NOMO-1 treated with dmso at 0.1 percent for 144 hours (cell line): ENCODE measurements at regions not wholly inside any gene's neighbourhood (a gene's known extent, or its start where the extent isn't known, plus 50 kb on each side); places are given as distances from the start of the nearest gene placed in this dataset.
"Not testable (repeated sequence)": the region's sequence is repeated elsewhere in the genome, so short reads cannot be mapped to it uniquely, and the experiment has no call there.

ENCODE experiments used
- DNase-seq: peaks from one replicate; lab custom pipeline; 2025; ENCODE audit not compliant: unreplicated experiment; lab: John Stamatoyannopoulos, UW

DNA sequence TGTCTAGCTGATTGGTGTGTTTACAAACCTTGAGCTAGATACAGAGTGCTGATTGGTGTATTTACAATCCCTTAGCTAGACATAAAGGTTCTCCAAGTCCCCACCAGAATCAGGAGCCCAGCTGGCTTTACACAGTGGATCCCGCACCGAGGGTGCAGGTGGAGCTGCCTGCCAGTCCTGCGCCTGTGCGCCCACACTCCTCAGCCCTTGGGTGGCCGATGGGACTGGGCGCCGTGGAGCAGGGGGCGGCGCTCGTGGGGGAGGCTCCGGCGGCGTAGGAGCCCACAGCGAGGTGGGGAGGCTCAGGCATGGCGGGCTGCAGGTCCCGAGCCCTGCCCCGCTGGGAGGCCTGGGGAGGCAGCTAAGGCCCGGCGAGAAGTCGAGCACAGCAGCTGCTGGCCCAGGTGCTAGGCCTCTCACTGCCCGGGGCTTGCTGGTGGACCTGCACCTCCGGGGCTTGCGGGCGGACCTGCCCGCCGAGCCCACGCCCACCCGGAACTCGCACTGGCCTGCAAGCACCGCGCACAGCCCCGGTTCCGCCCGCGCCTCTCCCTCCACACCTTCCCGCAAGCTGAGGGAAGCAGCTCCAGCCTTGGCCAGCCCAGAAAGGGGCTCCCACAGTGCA lies 51.0 kb upstream of the CDYL start:
- not testable (repeated sequence) for DNase-seq

DNA sequence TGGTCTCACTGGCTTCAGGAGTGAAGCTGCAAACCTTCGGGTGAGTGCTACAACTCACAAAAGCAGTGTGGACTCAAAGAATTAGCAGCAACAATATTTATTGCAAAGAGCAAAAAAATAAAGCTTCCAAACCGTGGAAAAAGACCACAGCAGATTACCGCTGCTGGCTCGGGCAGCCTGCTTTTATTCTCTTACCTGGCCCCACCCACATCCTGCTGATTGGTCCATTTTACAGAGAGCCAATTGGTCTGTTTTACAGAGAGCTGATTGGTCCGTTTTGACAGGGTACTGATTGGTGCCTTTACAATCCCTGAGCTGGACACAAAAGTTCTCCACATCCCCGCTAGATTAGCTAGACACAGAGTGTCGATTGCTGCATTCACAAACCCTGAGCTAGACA lies 51.5 kb upstream of the CDYL start:
- DNase-seq, result not testable (repeated sequence)

DNA sequence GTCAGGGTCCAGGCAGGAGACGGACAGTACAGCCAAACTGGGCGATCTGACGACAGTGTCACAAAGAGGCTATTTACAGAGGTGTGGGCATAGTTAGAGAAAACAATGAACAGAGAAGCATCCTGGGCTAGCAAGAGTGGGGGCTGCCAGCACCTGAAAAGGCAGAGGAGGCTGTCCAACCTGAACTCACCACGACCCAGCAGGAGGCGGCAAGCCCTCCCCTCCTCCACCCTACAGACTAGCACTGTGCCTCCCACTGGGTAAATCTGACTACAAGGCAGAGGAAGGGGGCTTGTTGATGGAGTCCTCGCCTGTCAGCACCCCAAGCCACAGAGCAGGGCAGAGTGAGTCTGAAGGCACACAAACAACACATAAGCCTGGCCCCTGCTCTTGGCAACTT lies 52.8 kb upstream of the CDYL start:
- DNase-seq, result no peak

DNA sequence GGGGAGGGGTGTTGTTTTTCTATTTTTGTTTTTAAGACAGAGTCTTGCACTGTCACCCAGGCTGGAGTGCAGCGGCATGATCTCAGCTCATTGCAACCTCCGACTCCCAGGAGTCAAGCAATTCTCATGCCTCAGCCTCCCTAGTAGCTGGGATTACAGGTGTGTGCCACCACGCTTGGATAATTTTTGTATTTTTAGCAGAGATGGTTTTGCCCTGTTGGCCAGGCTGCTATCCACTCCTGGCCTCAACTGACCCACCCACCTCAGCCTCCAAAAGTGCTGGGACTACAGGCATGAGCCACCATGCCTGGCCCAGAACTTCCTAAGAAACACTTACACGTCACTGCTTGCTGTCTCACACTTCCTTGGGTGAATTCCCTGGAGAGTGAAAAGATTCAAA lies 54.8 kb upstream of the CDYL start:
- DNase-seq, result not testable (repeated sequence)

DNA sequence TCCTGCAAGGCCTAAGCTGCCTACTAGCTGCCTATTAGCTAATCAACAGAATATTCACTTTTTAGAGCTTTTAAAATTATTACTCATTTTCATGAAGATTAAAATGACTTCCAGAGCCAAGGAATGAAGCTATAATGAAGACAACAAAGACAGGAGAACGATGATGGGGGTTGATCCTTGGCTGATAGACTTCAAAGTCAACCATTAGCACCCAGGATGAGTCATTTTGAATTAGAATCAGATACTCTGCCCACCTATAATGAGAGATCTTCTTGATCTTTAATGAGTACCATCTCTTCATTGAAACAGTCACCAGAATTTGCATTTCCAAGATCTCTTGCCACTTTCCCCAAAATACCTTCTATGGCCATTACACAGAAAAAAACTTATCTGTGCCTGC lies 56.7 kb upstream of the CDYL start:
- no peak for DNase-seq

DNA sequence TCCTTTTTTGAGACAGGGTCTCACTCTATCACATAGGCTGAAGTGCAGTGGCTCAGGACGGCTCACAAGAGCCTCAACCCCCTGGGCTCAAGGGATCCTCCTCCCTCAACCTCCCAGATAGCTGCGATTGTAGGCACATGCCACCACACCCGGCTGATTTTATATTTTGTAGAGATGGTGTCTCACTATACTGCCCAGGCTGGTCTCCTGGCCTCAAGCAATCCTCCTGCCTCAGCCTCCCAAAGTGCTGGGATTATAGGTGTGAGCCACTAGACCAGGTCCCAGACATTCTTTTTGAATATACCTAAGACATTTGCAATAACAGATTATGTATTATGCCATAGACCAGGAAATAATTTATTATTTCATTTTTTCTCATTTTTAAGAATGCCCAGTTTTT lies 58.3 kb upstream of the CDYL start:
- DNase-seq, result no peak

DNA sequence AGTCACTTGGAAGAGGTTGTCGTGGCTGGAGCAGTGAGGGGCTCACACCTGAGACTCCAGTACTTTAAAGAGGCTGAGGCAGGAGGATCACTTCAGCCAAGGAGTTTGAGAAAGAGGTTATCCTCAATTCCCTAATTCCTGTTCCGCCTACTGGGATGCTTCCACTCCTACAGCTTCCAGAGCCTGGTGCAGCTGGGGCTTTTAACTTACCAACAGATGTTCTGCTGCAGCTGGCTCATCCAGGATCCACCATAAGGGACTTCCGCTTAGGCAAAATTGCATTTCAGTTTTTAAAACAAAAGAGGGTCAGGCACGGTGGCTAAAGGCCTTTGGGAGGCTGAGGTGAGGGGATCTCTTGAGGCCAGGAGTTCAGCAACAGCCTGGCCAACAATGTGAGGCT lies 59.1 kb upstream of the CDYL start:
- DNase-seq, result no peak

DNA sequence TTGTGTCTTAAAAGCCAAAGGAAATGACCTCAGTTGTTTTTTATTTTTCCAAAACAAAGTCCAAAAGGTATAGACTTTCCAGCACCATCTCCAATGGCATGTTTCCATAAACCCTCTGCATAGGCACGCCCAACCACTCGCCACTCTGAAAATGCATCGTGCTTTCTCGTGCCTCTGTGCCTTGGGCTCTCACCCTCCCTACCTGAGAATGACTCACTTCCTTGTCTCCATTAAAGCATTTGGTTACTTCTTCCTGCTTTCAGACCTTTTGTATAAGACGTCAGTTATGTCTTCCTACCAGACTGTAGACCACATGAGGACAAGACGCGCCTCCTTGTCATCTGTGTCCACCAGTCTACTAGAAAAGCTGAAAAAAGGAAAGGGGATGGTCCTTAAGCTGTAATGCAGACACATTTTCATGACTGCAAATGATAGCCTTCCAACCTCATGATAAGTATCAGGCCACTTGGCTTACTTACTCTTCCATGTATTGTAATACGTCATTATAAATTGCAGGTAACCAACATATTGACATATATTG lies 61.2 kb upstream of the CDYL start:
- DNase-seq, result no peak

DNA sequence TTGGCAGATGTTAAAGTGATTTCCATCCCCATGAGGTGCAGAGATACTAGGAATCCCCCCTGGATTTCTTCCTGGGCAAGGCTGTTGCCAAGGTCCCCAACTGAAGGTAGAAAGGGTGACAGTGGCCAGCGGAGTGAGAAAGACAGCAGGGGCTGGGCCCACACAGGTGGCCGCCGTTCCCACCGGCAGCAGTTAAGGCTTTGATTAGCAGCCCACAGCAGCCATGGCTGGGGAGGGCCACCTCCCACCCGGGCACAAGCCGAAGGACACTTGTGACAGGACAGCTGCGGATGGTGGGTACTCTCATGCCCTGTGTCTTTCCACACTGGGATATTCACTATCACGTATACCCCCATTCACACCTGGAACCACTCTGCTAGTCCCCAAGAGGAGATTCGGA lies 63.9 kb upstream of the CDYL start:
- no peak for DNase-seq

DNA sequence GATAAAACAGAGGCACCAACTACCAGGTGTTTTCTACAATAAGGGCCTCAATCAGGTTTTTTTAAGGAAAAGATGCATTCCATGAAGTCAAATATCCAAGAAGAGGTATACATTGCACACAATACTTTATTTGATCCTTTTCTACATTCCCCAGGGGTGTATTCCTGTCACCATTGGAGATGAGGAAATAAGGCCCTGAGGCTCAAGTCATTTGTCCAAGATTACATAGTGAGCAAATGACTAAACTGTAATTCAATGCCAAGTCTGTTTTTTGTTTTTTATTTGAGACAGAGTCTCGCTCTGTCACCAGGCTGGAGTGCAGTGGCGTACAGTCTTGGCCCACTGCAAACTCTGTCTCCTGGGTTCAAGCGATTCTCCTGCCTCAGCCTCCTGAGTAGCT lies 69.2 kb upstream of the CDYL start:
- no peak for DNase-seq

DNA sequence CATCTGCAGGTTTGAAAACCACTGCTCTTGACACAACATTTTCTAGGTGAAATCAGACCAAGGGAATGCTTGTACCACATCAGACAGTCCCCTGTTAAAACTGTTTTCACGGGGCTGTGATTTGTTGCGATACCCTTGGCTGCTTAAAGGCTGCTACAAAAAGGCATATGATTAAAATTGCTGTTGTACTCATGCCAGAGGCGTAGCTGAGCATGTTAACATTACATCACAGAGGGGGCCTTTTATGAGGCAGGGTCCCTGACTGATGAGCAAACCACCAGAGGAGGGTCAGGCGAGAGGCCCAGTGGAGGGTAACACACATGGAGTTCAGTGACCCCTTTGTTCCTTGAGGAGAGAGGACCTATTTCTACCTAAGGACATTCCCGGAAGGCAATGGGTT lies 70.4 kb upstream of the CDYL start:
- DNase-seq, result no peak

DNA sequence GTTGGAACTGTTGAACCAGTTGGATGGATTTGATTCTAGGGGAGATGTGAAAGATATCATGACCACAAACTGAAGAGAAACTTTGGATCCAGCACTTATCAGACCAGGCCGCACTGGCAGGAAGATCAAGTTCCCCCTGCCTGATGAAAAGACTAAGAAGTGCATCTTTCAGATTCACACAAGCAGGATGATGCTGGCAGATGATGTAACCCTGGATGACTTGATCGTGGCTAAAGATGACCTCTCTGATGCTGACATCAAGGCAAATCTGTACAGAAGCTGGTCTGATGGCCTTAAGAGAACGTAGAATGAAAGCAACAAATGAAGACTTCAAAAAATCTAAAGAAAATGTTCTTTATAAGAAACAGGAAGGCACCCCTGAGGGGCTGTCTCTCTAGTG lies 72.8 kb upstream of the CDYL start:
- no peak for DNase-seq

DNA sequence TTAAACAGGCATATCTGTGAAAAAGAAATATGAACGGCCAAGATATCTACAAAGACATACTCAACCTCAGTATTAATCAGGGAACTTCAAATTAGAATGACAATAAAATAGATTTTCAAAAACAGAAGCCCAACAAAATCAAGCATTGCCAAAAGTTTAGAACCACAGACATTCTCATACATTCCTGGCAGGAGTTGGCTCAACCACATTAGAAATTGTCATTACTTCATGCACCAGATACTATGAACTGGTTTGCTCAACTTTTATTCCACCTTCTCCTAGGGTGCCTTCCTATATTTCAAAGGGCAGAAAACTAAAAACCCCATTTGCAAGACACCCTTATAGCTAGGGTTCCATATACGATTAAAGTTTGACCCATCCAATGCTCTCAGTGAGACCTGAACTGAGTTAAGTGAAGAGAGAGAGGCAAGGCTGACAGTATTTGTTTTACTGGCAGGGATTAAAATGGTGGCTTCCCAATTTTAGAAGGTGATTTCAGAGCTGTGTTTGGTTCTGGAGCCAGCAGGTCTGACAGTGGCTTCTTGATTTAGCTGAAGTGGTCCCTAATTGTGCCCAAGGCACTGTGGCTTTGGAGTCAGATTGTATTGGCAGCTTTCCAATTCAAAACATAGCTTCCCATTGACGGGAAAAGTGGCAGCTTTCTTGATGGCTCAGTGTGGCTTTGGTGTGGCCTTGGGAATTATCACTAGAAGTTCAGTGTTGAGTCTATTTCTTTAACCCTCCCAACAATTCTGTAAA lies 77.1 kb upstream of the CDYL start:
- no peak for DNase-seq

DNA sequence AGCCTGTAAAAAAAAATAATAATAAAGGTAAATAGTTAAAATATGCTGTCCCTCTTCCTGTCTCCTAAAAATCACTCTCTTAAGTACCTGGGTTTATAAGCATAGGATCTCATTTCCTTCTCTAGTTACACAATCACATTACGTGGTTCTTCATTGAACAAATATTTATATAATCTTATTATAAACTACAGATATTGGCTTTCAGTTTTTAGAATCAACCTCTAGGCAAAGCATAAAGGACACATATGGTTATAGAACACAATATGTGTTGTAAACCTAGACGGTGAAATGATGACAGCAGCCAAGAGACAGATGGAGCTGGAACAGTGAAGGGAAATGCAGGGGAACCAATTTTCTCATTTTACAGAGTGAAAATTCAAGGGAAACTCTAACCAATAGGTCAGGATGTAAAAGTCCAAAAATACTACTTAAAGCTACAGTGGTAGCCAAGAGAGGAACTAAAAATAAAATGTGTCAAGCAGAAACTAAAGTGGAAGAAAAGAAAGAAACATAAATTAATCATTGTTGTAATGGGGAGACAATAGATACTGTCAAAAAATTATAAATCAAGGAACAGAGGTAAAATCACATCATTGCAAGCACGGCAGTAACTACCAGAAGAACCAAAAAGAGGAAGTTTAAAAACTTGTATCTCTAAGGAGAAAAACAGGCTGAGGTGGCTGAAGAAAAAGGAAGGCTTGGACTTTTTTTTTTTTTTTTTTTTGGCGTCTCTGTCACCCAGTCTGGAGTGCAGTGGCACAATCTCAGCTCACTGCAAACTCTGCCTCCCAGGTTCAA lies 82.8 kb upstream of the CDYL start:
- DNase-seq, result peak; percentile 23

DNA sequence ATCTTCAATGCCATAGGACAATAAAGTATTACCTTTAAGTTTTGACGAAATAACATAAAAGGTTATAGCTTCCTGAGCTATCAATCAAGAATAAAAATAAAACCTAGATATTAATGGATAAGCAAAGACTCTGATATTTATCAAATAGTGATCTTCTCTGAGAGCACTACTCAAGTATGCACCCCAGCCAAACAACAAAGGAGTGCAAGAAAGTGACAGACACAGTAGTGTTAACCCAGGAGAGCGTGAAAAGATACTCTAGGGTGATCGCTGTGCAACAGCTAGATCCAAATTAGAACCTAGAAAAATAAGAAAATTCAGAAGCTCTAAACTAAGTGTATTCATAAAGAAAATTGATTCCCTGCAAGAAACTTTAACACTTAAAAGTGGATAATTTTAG lies 83.5 kb upstream of the CDYL start:
- DNase-seq, result no peak

DNA sequence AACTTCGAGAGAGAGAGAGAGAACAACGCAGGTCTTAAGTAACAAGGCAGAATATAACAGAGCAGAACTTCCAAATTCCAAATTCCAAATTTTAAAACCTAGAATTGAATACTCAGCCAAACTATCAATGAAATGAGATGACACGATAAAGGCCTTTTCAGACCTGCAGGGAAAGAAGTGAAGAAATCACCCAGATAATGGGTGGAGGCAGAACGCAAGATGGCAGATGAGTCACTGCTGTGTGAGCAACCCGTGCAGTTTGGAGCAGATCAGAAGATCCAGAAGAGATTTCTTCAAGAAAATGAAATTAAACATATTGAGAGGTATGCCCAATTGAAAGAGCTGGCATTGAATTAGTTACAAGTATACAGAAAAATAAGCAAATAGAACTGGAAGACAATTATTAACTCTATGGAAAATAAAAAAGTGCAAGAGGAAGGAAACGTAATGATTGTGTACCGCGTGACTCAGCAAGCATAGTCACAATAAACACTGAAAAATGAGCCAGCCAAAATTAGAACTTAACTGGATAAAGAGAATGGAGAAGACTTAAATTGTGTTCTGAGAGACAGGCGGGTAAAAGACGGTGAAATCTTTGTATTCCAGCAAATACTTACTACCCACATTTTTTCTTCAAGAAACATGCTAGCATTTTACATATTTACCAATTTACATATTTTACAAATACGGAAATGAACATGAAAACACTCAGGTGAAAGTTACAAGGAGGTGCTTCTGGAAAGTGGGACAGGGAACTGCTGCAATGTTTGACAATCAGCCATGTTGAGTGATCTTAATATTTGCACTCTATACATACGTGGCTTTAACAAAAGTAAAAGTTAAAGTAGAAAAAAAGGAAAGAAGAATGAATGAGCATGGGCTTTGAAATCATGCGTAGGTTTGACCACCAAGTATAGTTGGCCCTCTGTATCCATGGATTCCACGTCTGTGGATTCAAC lies 87.9 kb upstream of the CDYL start:
- peak; percentile 84 for DNase-seq

DNA sequence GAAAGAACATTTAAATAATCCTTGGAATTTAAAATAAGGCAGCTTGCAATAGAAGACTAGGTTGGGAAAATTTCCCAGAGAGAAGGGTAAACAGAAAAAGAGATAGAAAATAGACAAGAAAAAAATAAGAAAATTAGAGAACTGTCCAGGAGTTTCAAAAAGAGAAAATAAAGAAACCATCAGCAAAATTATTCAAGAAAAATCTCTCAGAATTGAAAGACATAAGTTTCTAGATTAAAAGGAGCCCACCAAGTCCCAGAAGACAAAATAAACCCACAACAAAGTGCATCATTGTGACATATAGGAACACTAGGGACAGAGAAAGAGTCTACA lies 88.6 kb upstream of the CDYL start:
- no peak for DNase-seq

DNA sequence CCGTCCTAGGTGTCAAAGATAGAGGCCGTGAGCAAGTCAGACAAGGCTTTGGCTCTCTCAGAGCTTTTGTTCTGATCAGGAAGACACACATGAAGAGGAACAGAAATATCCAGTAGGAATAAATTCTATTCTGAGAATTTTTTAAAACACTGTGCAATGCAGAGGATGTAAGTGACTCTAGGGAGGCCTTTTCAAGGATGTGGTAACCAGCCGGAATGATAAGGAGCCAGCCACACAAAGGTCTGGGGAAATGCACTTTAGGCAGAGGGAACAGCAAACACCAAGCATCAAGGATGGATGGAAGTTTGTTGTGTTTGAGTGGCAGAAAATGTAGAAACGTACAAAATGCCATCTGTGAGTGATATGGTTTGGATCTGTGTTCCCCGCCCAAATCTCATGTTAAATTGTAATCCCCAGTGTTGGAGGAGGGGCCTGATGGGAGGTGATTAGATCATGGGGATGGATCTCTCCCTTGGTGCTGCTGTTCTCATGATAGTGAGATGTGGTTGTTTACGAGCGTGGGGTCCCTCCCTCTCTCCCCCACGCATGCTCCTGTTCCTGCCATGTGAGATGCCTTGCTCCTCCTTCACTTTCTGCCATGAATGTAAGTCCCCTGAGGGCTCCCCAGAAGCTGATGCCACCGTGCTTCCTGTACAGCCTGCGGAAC lies 93.6 kb upstream of the CDYL start:
- no peak for DNase-seq

DNA sequence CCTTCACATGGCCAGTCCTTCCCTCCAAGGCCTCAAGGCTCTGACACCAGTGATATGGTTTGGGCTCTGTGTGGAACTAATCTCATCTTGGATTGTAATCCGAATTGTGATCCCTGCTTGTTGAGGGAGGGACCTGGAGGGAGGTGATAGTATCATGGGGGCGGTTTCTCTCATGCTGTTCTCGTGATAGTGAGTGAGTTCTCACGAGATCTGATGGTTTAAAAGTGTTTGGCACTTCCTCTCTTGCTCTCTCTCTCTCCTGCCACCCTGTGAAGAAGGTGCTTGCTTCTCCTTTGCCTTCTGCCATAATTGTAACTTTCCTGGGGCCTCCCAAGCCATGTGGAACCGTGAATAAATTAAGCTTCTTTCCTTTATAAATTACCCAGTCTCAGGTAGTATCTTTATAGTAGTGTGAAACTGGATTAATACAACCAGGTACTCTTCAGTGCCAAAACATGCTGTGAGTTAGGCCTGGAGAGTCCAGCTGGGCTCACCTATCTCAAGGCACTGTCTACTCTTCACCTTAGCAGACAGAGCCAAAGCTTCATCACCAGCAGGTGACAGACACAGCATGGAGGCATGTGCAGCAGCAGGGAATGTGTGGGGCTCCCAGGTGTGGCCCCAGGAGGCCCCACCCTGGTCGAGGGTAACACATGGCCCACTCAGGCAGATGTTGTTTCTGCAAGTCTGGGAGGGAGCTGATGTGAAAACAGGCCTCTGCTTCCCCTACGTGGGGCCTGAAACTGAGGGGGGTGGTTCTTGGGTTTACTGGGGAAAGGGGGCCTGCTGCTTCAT lies 97.5 kb upstream of the CDYL start:
- DNase-seq, result no peak

DNA sequence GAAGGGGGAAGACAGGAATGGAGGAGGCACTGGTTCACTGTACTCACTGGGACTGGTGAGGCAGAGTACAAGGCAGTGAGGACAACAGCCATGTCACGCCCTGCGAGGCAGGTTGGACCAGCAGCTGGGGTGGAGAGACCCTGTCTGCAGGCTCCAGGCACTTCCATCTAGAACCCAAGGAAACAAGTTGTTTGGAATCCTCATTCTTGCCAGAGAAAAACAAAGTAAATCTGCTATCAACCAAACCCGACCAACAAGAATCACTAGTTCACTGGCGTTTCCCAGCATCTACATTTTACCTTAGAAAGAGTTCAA lies 98.5 kb upstream of the CDYL start:
- DNase-seq, result no peak
